ENCODE measurements at regions not wholly inside any gene's neighbourhood (a gene's known extent, or its start where the extent isn't known, plus 50 kb on each side); places are given as distances from the start of the nearest gene placed in this dataset.

- no peak for TF ChIP-seq CTCF (IDR thresholded peaks at IDR 0.05)
- H3K27me3 ChIP-seq: no peaks in the 10 kb centered on the region
- H3K9me3 ChIP-seq: no peaks in the 10 kb centered on the region
- H3K4me1 ChIP-seq (ENCODE audit: control insufficient read depth in 1 of 2, insufficient read depth in 1 of 2, low read depth in 1 of 2, low read length in 1 of 2): no peaks in the 10 kb centered on the region
- H3K27ac ChIP-seq: no peak overlapping the region
- no peak overlapping the region for H3K4me3 ChIP-seq (ENCODE audit: low read depth in 1 of 2, low read length in 1 of 2)
- H3K36me3 ChIP-seq: no peaks in the 10 kb centered on the region
Measured at GRCh38 chr16:6528217-6528616, 804.4 kb upstream of the RBFOX1 start.

- Histone ChIP-seq H3K9me3 (no peaks in the 10 kb centered on the region), H3K4me1 (ENCODE audit: control insufficient read depth in 1 of 2, insufficient read depth in 1 of 2, low read depth in 1 of 2, low read length in 1 of 2) (no peaks in the 10 kb centered on the region)
- no peak for TF ChIP-seq CTCF (IDR thresholded peaks at IDR 0.05)
Measured at GRCh38 chr16:6527646-6528045, 805.0 kb upstream of the RBFOX1 start.

GRCh38 chr16:6524501-6524900 lies 808.1 kb upstream of the RBFOX1 start:
- no peak for TF ChIP-seq CTCF (IDR thresholded peaks at IDR 0.05)
- no peaks in the 10 kb centered on the region for H3K4me1 ChIP-seq (ENCODE audit: control insufficient read depth in 1 of 2, insufficient read depth in 1 of 2, low read depth in 1 of 2, low read length in 1 of 2)
- no peaks in the 10 kb centered on the region for H3K9me3 ChIP-seq
- no peaks in the 10 kb centered on the region for H3K27me3 ChIP-seq
- no peak overlapping the region for H3K27ac ChIP-seq
- no peak overlapping the region for H3K4me3 ChIP-seq (ENCODE audit: low read depth in 1 of 2, low read length in 1 of 2)
- H3K36me3 ChIP-seq: no peaks in the 10 kb centered on the region

More at GRCh38 chr16:6527646-6528045, 805.0 kb upstream of the RBFOX1 start:
- Histone ChIP-seq H3K27ac (no peak overlapping the region), H3K36me3 (no peaks in the 10 kb centered on the region), H3K27me3 (no peaks in the 10 kb centered on the region), H3K4me3 (ENCODE audit: low read depth in 1 of 2, low read length in 1 of 2) (no peak overlapping the region)

GRCh38 chr16:6517020-6517720 lies 815.5 kb upstream of the RBFOX1 start:
- Histone ChIP-seq H3K36me3 (no peaks in the 10 kb centered on the region), H3K27me3 (no peaks in the 10 kb centered on the region), H3K4me3 (ENCODE audit: low read depth in 1 of 2, low read length in 1 of 2) (no peak overlapping the region), H3K27ac (no peak overlapping the region), H3K4me1 (ENCODE audit: control insufficient read depth in 1 of 2, insufficient read depth in 1 of 2, low read depth in 1 of 2, low read length in 1 of 2) (no peaks in the 10 kb centered on the region), H3K9me3 (no peaks in the 10 kb centered on the region)
- TF ChIP-seq CTCF (IDR thresholded peaks at IDR 0.05): no peak

GRCh38 chr16:6512512-6512911 lies 820.1 kb upstream of the RBFOX1 start:
- TF ChIP-seq CTCF (IDR thresholded peaks at IDR 0.05): no peak
- Histone ChIP-seq H3K27ac (no peak overlapping the region), H3K36me3 (no peaks in the 10 kb centered on the region), H3K27me3 (no peaks in the 10 kb centered on the region), H3K4me3 (ENCODE audit: low read depth in 1 of 2, low read length in 1 of 2) (no peak overlapping the region), H3K9me3 (no peaks in the 10 kb centered on the region), H3K4me1 (ENCODE audit: control insufficient read depth in 1 of 2, insufficient read depth in 1 of 2, low read depth in 1 of 2, low read length in 1 of 2) (no peaks in the 10 kb centered on the region)

Measured in neutrophil (primary cell).